GM21390 (cell line): ENCODE measurements at regions not wholly inside any gene's neighbourhood (a gene's known extent, or its start where the extent isn't known, plus 50 kb on each side); places are given as distances from the start of the nearest gene placed in this dataset.
"Not testable (repeated sequence)": the region's sequence is repeated elsewhere in the genome, so short reads cannot be mapped to it uniquely, and the experiment has no call there.

Source experiments
- ATAC-seq: cut with Tn5 transposase; IDR thresholded peaks from one replicate; pipeline ENCODE4 v1.9.1; 2021; ENCODE audit not compliant: unreplicated experiment

- no peak for ATAC-seq
Observed at GRCh38 chr12:4193821-4194220, 79.7 kb upstream of the CCND2 start.

GRCh38 chr12:4191642-4192041, 81.9 kb upstream of the CCND2 start:
- ATAC-seq: no peak

DNA sequence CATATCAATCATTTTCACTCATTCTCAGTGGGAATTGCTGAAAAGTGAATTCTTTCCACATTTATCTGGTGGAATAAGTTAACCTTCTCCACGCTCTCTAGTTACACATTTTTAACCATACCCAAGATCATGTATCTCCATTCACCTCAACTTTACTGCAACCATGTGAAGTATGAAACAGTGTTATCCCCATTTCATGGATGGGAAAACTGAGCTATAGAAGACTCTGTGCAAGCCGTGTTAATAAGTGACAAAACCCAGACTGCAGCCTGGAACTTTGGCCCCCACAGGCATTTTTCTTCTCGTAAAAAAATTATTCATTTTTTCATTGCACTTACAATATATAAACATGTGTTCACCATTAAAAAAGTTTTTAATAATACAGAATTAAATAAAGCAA, 82.4 kb upstream of the CCND2 start:
- ATAC-seq: no peak

- no peak for ATAC-seq
Observed at GRCh38 chr12:4190366-4191063, 83.0 kb upstream of the CCND2 start.

- ATAC-seq: no peak
Observed at GRCh38 chr12:4189721-4190120, 83.8 kb upstream of the CCND2 start.

- no peak for ATAC-seq
Observed at GRCh38 chr12:4187916-4188315, 85.6 kb upstream of the CCND2 start.

DNA sequence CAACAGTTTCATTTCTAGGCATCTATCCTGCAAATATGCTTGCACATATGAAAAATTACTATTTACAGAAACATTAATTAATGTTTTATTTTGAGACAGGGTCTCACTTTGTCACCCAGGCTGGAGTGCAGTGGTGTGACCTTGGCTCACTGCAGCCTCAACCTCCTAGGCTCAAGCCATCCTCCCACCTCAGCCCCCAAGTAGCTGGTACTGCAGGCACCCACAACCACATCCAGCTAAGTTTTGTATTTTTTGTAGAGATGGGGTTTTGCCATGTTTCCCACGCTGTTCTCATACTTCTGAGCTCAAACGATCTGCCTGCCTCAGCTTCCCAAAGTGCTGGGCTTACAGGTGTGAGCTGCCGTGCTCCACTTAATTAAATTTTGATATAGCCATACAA, 86.2 kb upstream of the CCND2 start:
- ATAC-seq: not testable (repeated sequence)

DNA sequence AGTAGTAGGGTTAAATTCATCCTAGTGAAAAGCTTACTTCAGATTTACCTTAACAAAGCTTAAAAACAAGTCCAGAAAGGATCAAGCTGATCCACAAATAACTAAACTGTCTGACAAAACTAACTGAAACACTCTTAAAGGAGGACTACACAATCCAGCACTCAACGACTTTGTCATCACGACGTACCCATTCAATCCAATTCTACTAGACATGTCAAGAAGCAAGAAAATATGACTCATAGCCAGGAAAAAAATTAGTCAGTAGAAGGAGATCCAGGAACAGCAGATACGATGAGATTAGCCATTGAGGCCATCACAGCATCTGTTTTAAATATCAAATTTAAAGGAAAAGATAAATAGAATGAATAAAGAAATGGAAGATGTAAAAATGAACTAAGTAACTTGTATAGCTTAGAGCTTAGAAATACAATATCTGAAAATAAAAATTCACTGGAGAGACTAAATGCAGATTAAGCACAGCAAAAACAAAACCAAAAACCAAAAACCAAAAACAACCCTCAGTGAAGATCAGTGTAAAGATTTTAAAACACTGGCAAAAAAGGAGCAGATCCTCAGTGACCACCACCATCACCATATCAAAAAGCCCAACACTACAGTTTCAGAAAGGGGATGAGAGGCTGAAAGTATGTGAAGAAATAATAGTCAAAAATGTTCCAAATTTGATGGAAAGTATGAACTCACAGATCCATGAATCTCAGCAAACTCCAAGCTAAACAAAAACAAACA, 95.0 kb upstream of the CCND2 start:
- no peak for ATAC-seq

- no peak for ATAC-seq
Observed at GRCh38 chr12:4177262-4177661, 96.3 kb upstream of the CCND2 start.

DNA sequence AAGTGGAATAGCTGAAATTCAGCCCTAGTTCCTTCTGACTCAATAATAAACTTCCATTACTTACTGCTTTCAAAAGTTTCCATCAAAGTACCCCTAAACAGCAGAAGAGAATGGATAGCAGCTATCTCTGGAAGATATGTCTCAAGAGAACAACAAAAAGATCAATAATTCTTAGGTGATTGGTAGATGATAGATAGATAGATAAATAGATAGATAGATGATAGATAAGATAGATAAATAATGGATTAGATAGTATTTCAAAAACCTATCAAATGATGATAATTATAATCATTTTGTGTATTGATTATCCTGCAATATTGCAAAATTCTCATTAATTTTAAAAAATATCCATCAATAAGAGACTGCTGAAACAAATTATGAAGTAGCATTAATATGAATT, 97.4 kb upstream of the CCND2 start:
- no peak for ATAC-seq

DNA sequence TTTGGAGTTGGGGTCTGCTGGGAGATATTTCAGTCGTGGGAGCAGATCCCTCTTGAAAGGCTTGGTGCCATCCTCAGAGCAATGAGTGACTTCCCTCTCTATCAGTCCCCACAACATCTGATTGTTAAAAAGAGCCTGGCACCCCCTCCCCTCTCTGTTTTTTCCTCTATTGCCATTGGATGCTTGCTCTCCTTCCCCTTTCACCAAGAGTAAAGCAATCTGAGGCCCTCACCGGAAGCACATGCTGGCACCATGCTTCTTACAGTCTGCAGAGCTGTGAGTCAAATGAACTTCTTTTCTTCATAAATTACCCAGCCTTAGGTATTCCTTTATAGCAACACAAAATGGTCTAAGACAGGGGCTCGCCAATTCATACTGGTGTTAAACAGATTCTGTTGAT, 99.1 kb upstream of the CCND2 start:
- ATAC-seq: no peak

DNA sequence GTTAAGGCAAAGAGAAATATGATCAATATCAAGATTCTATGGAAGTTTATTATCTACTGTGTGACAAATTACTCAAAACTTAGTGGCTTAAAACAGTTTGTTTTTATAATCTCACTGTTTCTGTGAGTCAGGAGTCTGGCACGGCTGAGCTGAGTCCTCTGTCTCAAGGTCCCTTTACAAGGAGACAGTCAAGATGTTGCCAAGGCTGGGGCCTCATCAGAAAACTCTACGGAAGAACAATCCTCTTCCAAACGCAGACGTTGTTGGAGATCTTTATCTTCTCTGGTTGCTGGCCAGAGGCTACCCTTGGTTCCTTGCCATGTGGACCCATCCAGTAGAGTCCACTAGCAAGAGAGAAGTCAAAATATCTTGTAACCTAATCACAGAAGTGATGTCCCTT, 100.6 kb upstream of the CCND2 start:
- no peak for ATAC-seq

- no peak for ATAC-seq
Observed at GRCh38 chr12:4171742-4172141, 101.8 kb upstream of the CCND2 start.

DNA sequence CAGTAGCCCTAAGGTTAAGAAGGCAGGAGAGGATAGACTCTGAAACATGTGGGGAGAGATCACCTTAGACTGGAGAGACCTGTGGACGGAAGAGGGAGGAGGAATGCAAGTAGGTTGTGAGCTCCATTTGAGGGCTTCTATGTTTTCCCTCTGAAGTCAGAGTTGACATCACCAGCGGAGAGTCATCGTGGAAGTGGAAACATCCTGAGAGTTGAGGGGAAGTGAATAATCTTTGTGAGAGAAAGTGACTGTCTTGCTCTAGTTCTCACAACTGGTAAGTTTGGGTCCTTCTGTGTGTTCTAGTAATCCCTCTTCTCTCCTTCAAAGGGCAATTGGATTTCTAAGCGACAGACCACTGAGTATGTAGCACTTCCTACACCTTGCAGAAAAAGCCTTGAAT, 103.6 kb upstream of the CCND2 start:
- ATAC-seq: no peak

- no peak for ATAC-seq
Observed at GRCh38 chr12:4169531-4169930, 104.0 kb upstream of the CCND2 start.

DNA sequence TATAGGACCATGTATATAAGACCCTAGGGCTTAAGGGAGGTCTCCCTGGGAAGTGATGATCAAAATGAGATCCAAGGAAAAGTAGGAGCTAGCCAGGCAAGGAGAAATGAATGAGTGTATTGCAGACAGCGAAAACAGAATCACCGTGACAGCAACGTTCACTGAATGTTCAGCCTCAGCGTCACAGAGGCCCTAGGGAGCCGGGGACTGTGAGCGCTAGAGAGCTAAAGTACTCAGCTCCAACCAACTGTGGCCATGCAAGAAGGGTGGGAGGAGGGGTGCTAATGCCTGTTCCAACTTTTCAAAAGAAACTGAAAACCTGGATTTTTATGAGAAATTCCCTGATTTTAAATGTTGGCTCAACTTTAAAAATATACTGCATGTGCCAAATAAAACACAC, 105.5 kb upstream of the CCND2 start:
- no peak for ATAC-seq

DNA sequence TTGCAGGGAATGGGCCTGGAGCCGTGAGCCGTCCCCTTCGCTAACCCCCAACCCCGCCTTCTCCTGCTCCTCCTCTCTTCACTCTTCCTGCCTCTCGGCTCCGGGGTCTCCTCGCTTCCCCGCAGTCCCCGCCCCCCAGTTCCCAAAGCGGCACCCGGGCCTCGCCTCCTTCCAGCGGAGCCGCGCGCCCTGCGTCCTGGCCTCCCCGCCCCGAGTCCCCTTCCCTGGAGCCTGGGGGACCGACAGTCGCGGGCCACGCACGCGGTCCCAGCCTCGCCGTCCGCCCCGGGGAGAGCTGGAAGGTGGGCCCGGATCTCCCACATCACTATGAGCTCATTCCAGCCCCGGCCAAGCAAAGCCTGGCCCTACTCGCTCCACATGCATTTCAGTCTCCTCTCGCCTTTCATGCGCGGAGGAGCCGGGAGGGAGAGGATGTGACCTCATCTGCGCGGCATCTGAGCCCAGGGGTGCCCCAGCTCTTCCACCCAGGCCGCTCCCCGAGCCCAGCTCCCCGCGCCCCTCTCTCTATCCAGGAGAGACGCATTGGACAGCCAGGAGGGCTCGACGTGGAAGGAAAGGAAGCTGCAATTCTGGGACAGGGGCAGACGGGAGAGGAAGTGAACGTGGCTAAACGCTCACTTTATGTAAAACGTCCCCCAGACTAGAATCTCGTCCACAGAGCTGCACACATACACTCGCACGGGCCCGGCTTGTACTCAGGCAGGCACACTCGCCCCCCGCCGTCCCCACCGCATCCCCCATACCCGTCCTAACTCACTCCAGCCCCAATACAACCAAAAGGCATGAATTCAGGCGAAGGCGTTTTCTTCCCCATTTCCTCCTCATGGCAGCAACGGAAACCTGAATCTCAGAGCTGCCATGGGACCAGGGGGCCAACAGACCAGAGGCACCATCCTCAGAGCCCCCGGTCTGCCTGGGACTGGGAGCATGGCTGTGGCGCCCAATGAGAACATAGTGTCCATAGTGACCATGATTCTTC, 108.7 kb upstream of the CCND2 start:
- peak; percentile 70 for ATAC-seq

DNA sequence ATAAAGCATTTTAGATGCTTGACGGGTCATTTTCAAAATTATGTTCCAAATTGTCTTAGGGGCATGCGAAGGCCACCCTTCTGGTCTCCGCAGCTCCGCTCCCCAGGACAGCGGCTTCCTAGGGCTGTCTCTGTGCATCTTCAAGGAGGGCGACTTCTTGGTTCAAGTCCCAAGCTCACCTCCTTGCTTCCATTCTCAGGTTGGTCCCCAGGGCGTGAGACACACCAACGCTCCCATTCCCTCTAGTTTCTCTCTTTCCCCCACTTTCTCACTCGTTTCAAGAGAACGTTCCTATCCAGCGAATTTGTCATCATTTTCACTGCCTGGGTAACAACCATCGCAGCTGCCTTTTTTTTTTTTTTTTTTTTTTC, 109.4 kb upstream of the CCND2 start:
- no peak for ATAC-seq

GRCh38 chr12:4161718-4162117, 111.8 kb upstream of the CCND2 start:
- ATAC-seq: no peak

- ATAC-seq: no peak
Observed at GRCh38 chr12:4160314-4161040, 113.1 kb upstream of the CCND2 start.

DNA sequence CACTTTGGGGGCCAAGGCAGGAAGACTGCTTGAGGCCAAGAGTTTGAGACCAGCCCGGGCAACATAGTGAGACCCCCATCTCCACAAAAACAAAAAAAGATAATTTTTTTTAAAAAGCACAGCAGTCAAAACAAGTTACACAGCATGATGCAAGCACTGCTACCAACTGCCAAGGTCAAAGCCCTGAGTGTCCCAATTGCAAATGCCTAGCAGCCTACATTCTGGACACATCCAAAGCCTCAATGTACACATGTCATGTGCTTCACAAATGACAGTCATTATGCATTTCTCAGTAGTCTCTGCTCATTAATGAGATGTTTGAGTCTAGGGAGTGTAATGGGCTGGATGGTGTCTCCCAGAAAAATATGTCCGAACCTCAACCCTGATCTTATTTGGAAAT, 113.7 kb upstream of the CCND2 start:
- no peak for ATAC-seq
